Suprapubic skin (tissue), 4 donors: ENCODE measurements at regions not wholly inside any gene's neighbourhood (a gene's known extent, or its start where the extent isn't known, plus 50 kb on each side); places are given as distances from the start of the nearest gene placed in this dataset.

Source experiments
- DNase-seq, 2 donors: peaks; one replicate each; pipeline ENCODE4 v3.0.0-alpha.2; 2019; ENCODE audit warnings: low spot score in 2 of 2
- H3K27ac ChIP-seq: fragments of 200-600 bp; sonication (generic); one replicate; pipeline ENCODE4 v1.5.1; 2019
- H3K27me3 ChIP-seq: fragments of 200-600 bp; sonication (generic); one replicate; pipeline ENCODE4 v1.5.1; 2019
- H3K36me3 ChIP-seq: fragments of 200-600 bp; sonication (generic); one replicate; pipeline ENCODE4 v1.5.1; 2019
- H3K4me1 ChIP-seq: fragments of 200-600 bp; sonication (generic); one replicate; pipeline ENCODE4 v1.5.1; 2019
- H3K4me3 ChIP-seq: fragments of 200-600 bp; sonication (generic); one replicate; pipeline ENCODE4 v1.5.1; 2019; ENCODE audit warnings: mild to moderate bottlenecking
- H3K9me3 ChIP-seq: fragments of 200-600 bp; sonication (generic); one replicate; pipeline ENCODE4 v1.5.1; 2019
- EP300 ChIP-seq: sonication (generic); formaldehyde crosslinking; IDR thresholded peaks from one replicate; pipeline ENCODE4 v1.6.1; 2017; ENCODE audit warnings: antibody characterized with exemption
- POLR2A ChIP-seq, 2 donors: fragments of 450-650 bp; IDR thresholded peaks; one replicate each; pipeline ENCODE4 v1.6.1; 2017; ENCODE audit warnings: antibody characterized with exemption in 2 of 2, mild to moderate bottlenecking in 2 of 2, moderate library complexity in 2 of 2
- POLR2AphosphoS5 ChIP-seq, 3 donors: sonication (generic); formaldehyde crosslinking; IDR thresholded peaks; one replicate each; pipeline ENCODE4 v1.6.1; 2017; ENCODE audit warnings: antibody characterized with exemption in 3 of 3
- WGBS: methylation state at CpG from one replicate; pipeline ENCODE4 v1.1.5; 2018; 5-methylcytosine and 5-hydroxymethylcytosine counted together
- TF ChIP-seq, protein P1 (sequence below), 2 donors: fragments of 200-600 bp in 1 of 2; fragments of 450-650 bp in 1 of 2; sonication (generic) in 1 of 2; IDR thresholded peaks; one replicate each; pipeline ENCODE4 v1.5.1; 2016 to 2019; ENCODE audit warnings: antibody characterized with exemption in 2 of 2, mild to moderate bottlenecking in 1 of 2, moderate library complexity in 1 of 2

DNA sequence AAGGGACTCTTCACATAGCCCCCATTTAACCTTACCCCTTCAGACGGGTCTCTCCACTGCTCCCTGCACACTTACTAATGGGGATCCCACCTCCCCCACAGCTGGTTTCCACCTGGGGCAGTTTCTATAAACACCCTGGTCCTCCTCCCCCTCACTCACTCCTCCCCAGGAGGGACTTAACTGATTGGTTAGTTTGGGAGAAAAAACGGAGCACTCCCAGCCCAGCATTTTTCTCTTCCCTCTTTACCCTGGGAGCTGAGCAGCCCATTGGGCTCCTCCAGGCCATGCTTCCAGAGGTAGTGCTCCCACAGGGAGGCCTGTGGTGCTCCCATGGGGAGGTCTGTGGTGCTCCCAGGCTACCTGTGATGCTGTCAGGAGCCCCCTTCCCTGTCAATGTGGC is 93.7 kb downstream of the MIS18A start:
- 78% methylated on average over 2 of the region's 2 CpGs for WGBS
- Histone ChIP-seq H3K27me3 (no peaks in the 10 kb centered on the region), H3K27ac (no peak overlapping the region), H3K36me3 (no peaks in the 10 kb centered on the region), H3K9me3 (no peaks in the 10 kb centered on the region), H3K4me3 (no peak overlapping the region), H3K4me1 (no peaks in the 10 kb centered on the region)
- TF ChIP-seq, protein P1, sequence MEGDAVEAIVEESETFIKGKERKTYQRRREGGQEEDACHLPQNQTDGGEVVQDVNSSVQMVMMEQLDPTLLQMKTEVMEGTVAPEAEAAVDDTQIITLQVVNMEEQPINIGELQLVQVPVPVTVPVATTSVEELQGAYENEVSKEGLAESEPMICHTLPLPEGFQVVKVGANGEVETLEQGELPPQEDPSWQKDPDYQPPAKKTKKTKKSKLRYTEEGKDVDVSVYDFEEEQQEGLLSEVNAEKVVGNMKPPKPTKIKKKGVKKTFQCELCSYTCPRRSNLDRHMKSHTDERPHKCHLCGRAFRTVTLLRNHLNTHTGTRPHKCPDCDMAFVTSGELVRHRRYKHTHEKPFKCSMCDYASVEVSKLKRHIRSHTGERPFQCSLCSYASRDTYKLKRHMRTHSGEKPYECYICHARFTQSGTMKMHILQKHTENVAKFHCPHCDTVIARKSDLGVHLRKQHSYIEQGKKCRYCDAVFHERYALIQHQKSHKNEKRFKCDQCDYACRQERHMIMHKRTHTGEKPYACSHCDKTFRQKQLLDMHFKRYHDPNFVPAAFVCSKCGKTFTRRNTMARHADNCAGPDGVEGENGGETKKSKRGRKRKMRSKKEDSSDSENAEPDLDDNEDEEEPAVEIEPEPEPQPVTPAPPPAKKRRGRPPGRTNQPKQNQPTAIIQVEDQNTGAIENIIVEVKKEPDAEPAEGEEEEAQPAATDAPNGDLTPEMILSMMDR (IDR thresholded peaks at IDR 0.05): no peak
- TF ChIP-seq EP300 (no peak), POLR2A (IDR thresholded peaks at IDR 0.05) (no peak)
- no peak for DNase-seq

DNA sequence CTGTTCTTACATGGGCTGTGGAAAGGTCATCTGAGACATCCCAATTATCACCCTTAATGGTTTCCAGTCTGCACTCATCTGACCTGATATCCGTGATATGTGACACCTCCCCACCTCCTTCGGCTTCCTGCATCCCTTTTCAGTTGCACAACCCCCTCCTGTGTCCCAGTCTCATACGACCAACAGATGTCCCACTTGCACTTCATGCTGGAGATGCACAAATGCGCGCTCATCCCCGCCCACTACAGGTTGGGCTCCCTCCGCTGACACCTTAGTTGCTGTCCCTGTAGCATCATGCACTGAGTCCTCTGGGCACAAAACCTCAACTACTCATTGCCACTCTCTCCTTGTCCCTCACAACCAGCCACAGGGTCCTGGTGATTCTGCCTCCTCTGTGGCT is 94.4 kb downstream of the MIS18A start:
- H3K36me3 ChIP-seq: no peaks in the 10 kb centered on the region
- no peaks in the 10 kb centered on the region for H3K4me1 ChIP-seq
- H3K27me3 ChIP-seq: no peaks in the 10 kb centered on the region
- H3K4me3 ChIP-seq: no peak overlapping the region
- DNase-seq: no peak
- TF ChIP-seq, protein P1 (IDR thresholded peaks at IDR 0.05): no peak
- no peak for TF ChIP-seq POLR2AphosphoS5 (IDR thresholded peaks at IDR 0.05)
- TF ChIP-seq POLR2A (IDR thresholded peaks at IDR 0.05): no peak
- TF ChIP-seq EP300: no peak
- 71% methylated on average over 7 of the region's 7 CpGs for WGBS
- H3K9me3 ChIP-seq: no peaks in the 10 kb centered on the region
- no peak overlapping the region for H3K27ac ChIP-seq

DNA sequence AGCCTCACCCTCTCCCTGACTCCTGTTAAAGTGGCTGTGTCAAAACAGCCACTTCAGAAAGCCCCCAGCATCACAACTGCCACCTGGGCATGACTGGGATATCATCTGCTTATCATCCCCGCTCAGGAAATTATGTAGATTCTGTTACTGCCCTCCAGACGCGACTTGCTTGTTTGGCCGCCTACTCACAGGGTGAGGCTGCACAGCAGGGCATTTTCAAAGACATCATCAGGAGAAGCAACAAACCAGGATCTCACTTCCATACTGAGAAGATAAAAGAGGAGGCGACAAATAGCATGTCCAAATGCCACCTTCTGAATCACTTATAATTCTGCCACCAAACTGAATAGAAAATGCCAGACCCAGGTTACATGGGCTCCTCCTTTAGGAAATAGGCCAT is 94.8 kb downstream of the MIS18A start:
- 65% methylated on average over 5 of the region's 5 CpGs for WGBS
- H3K4me3 ChIP-seq: no peak overlapping the region
- TF ChIP-seq, protein P1 (IDR thresholded peaks at IDR 0.05): no peak
- TF ChIP-seq POLR2AphosphoS5 (IDR thresholded peaks at IDR 0.05) (no peak), EP300 (no peak), POLR2A (IDR thresholded peaks at IDR 0.05) (no peak)

DNA sequence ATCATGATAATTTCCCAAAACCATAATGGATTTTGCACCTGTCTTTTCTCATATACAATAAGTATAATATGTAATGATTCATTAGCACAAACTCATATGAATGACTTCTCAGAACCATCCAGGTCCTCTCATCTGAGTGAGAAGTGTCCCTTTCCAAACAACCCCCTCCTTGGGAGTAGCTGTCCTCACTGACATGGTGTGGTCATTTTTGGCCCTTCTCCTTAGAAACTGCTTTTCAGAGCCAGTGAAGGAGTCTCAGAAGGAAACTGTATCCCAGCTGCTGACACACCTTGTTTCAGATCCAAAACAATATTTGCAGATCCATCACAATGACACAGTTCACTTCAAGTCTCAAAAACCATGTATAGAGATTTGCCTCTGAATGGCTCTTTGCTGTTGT is 95.5 kb downstream of the MIS18A start:
- H3K36me3 ChIP-seq: no peaks in the 10 kb centered on the region
- H3K27me3 ChIP-seq: no peaks in the 10 kb centered on the region
- no peaks in the 10 kb centered on the region for H3K4me1 ChIP-seq
- no peak for DNase-seq
- TF ChIP-seq POLR2AphosphoS5 (IDR thresholded peaks at IDR 0.05): no peak
- TF ChIP-seq EP300: no peak
- TF ChIP-seq, protein P1 (IDR thresholded peaks at IDR 0.05): no peak
- TF ChIP-seq POLR2A (IDR thresholded peaks at IDR 0.05): no peak
- H3K27ac ChIP-seq: no peak overlapping the region
- no peak overlapping the region for H3K4me3 ChIP-seq
- H3K9me3 ChIP-seq: no peaks in the 10 kb centered on the region

More for the DNA sequence above, 94.8 kb downstream of the MIS18A start:
- no peaks in the 10 kb centered on the region for H3K27me3 ChIP-seq
- H3K27ac ChIP-seq: no peak overlapping the region
- no peaks in the 10 kb centered on the region for H3K9me3 ChIP-seq
- no peaks in the 10 kb centered on the region for H3K4me1 ChIP-seq
- DNase-seq: no peak
- H3K36me3 ChIP-seq: no peaks in the 10 kb centered on the region

DNA sequence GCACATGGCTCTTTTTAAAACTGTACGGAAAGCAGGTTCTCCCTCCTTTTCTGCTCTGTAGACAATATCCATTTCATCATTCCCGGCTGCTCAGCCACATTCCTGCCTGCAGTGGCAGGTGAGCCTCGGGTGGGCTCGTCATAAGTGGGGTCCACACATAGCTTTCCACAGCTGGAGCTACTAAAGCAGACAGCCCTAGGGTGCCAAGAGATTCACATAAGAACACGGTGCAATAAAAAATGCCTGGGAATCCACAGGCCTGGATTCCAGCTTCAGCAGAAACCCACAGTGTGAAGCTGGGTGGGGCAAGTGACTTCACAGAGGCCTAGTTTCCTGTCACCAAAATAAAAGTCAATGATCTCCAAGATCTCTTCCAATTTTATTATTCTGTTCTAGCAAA is 96.4 kb downstream of the MIS18A start:
- DNase-seq: no peak
- Histone ChIP-seq H3K4me3 (no peak overlapping the region), H3K4me1 (no peaks in the 10 kb centered on the region), H3K27ac (no peak overlapping the region), H3K9me3 (no peaks in the 10 kb centered on the region), H3K36me3 (no peaks in the 10 kb centered on the region), H3K27me3 (no peaks in the 10 kb centered on the region)
- 57% methylated on average over 5 of the region's 5 CpGs for WGBS
- TF ChIP-seq EP300 (no peak), POLR2A (IDR thresholded peaks at IDR 0.05) (no peak), POLR2AphosphoS5 (IDR thresholded peaks at IDR 0.05) (no peak)
- TF ChIP-seq, protein P1 (IDR thresholded peaks at IDR 0.05): no peak
